ENCODE measurements at regions not wholly inside any gene's neighbourhood (a gene's known extent, or its start where the extent isn't known, plus 50 kb on each side); places are given as distances from the start of the nearest gene placed in this dataset.
A peak's percentile ranks its signal among the peaks of the same experiment; 100 is the strongest.

DNA sequence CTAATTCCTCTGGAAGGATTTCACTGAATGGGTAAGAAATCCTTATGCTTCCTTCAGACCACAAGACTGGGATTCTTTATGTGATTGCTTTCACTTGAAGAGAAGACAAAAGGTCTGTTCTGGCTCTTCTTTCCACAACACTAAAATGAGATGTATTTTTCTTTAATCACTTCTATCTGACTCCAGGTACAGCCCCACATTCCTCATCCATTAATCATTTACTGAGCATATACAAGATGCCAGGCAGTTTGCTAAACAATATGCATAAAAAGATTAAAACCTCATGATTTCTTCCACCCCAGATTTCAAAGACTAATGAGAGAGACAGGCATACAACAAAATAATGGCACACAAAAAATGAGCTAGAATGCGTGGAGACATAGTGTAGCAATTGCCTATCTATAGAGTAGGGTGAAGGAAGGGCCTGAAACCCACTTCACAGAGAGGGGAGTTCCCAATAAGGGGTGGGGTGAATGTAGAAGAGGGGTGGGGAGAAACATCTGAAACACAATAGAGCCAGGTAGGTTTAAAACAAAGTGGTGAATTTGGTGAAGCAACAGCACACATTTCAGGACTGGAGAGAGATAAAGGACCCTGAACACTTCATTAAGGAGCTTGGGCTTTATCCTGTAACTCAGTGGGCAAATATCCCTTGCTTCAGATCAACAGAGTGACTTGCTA lies 65.1 kb upstream of the PRB2 start:
- DNase-seq (ENCODE audit: low spot score) (no peak), ATAC-seq (peak; percentile 86)
- POLR2A ChIA-PET = no interaction called here
- H3K9me3 Mint-ChIP-seq = peaks cover 24% of the 10 kb centered on the region
- H3K27ac Mint-ChIP-seq = 0 out of 2 replicates have a peak overlapping the region, but pooled peaks have one; percentile 15
- CTCF ChIA-PET = interaction anchor here (1.1 kb wide), 1 partner anchor 40 kb away, joined by 4 read pairs; no protein-coding TSS in a partner anchor
- peaks cover 44% of the 10 kb centered on the region for H3K4me1 Mint-ChIP-seq
- H3K27me3 Mint-ChIP-seq (ENCODE audit: low read depth) = peaks cover 2% of the 10 kb centered on the region; the same call in 1 of the 2 replicates
- H3K4me3 Mint-ChIP-seq = no peak overlapping the region
- TF ChIP-seq IRF2 (CRISPR knock-in tag; IDR thresholded peaks at IDR 0.05; ENCODE audit: borderline replicate concordance, low read depth) (no peak), NR3C1 (CRISPR knock-in tag; conservative IDR thresholded peaks at IDR 0.05; ENCODE audit: low read depth) (no peak), ZBTB43 (CRISPR knock-in tag; IDR thresholded peaks at IDR 0.05) (no peak), ZNF138 (CRISPR knock-in tag; conservative IDR thresholded peaks at IDR 0.05) (no peak), NR2C2 (CRISPR knock-in tag; IDR thresholded peaks at IDR 0.05) (no peak), NR1H2 (CRISPR knock-in tag; IDR thresholded peaks at IDR 0.05) (no peak), ATF1 (CRISPR knock-in tag; IDR thresholded peaks at IDR 0.05) (no peak), ZNF232 (CRISPR knock-in tag; IDR thresholded peaks at IDR 0.05) (no peak), E2F4 (CRISPR knock-in tag; IDR thresholded peaks at IDR 0.05; ENCODE audit: borderline replicate concordance, low read depth) (no peak), ATF6 (CRISPR knock-in tag; IDR thresholded peaks at IDR 0.05) (no peak), NFATC4 (CRISPR knock-in tag; IDR thresholded peaks at IDR 0.05) (no peak), ZNF425 (CRISPR knock-in tag; conservative IDR thresholded peaks at IDR 0.05) (no peak), NFE2L1 (CRISPR knock-in tag; IDR thresholded peaks at IDR 0.05) (no peak), AR (CRISPR knock-in tag; IDR thresholded peaks at IDR 0.05) (no peak), ATF2 (CRISPR knock-in tag; IDR thresholded peaks at IDR 0.05; ENCODE audit: borderline replicate concordance, low read depth) (no peak)
- TF ChIP-seq, protein P1, sequence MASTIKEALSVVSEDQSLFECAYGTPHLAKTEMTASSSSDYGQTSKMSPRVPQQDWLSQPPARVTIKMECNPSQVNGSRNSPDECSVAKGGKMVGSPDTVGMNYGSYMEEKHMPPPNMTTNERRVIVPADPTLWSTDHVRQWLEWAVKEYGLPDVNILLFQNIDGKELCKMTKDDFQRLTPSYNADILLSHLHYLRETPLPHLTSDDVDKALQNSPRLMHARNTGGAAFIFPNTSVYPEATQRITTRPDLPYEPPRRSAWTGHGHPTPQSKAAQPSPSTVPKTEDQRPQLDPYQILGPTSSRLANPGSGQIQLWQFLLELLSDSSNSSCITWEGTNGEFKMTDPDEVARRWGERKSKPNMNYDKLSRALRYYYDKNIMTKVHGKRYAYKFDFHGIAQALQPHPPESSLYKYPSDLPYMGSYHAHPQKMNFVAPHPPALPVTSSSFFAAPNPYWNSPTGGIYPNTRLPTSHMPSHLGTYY (CRISPR knock-in tag; IDR thresholded peaks at IDR 0.05) = no peak
- TF ChIP-seq, protein P2, sequence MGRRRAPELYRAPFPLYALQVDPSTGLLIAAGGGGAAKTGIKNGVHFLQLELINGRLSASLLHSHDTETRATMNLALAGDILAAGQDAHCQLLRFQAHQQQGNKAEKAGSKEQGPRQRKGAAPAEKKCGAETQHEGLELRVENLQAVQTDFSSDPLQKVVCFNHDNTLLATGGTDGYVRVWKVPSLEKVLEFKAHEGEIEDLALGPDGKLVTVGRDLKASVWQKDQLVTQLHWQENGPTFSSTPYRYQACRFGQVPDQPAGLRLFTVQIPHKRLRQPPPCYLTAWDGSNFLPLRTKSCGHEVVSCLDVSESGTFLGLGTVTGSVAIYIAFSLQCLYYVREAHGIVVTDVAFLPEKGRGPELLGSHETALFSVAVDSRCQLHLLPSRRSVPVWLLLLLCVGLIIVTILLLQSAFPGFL (CRISPR knock-in tag; IDR thresholded peaks at IDR 0.05; ENCODE audit: borderline replicate concordance) = no peak
- TF ChIP-seq, protein P3, sequence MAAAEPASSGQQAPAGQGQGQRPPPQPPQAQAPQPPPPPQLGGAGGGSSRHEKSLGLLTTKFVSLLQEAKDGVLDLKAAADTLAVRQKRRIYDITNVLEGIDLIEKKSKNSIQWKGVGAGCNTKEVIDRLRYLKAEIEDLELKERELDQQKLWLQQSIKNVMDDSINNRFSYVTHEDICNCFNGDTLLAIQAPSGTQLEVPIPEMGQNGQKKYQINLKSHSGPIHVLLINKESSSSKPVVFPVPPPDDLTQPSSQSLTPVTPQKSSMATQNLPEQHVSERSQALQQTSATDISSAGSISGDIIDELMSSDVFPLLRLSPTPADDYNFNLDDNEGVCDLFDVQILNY (CRISPR knock-in tag; IDR thresholded peaks at IDR 0.05) = no peak
- TF ChIP-seq, protein P4, sequence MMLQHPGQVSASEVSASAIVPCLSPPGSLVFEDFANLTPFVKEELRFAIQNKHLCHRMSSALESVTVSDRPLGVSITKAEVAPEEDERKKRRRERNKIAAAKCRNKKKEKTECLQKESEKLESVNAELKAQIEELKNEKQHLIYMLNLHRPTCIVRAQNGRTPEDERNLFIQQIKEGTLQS (CRISPR knock-in tag; conservative IDR thresholded peaks at IDR 0.05) = no peak
- peaks cover 25% of the 10 kb centered on the region for H3K36me3 Mint-ChIP-seq

Measured in WTC11 (cell line).